ENCODE measurements at regions not wholly inside any gene's neighbourhood (a gene's known extent, or its start where the extent isn't known, plus 50 kb on each side); places are given as distances from the start of the nearest gene placed in this dataset.

- ATAC-seq, result no peak
- Histone ChIP-seq H3K27me3 (ENCODE audit: insufficient read depth, low read length) (no peaks in the 10 kb centered on the region), H3K9me2 (ENCODE audit: insufficient read depth) (no peaks in the 10 kb centered on the region), H3K4me3 (replicated peaks in 1 of 2; ENCODE audit: low read depth in 1 of 2, low read length in 2 of 2) (no peak overlapping the region), H3K4me2 (ENCODE audit: low read length) (no peak overlapping the region), H3K4me1 (ENCODE audit: control insufficient read depth in 1 of 2, insufficient read depth in 2 of 2, low read length in 2 of 2) (peaks cover 9 to 15% of the 10 kb centered on the region in 2 experiments), H2AFZ (ENCODE audit: low read depth, low read length, poor library complexity, severe bottlenecking) (no peak overlapping the region), H4K20me1 (ENCODE audit: insufficient read depth) (no peaks in the 10 kb centered on the region), H3K27ac (ENCODE audit: low read depth, low read length) (no peak overlapping the region), H3K79me2 (ENCODE audit: insufficient read depth, low read length) (no peaks in the 10 kb centered on the region), H3K36me3 (ENCODE audit: control insufficient read depth in 1 of 2, insufficient read depth in 2 of 2, low read length in 2 of 2) (no peaks in the 10 kb centered on the region), H3K9me3 (ENCODE audit: control insufficient read depth in 1 of 2, insufficient read depth in 1 of 2, low read depth in 1 of 2, low read length in 2 of 2) (no peaks in the 10 kb centered on the region), H3K9ac (ENCODE audit: low read length) (no peak overlapping the region)
- BruUV-seq (replicated peaks), result no TSS peak
- intact Hi-C loops (cut with micrococcal nuclease), result no loop called here
- CTCF ChIA-PET, result no interaction called here
- POLR2A ChIA-PET, result interaction anchor here (0.6 kb wide), 1 partner anchor 745 kb away, joined by 3 read pairs; no protein-coding TSS in a partner anchor
- TF ChIP-seq CEBPB (IDR thresholded peaks at IDR 0.05; ENCODE audit: low read depth) (no peak), SIN3A (IDR thresholded peaks at IDR 0.05; ENCODE audit: low read depth) (no peak), ZNF274 (IDR thresholded peaks at IDR 0.05; ENCODE audit: low read depth, low read length) (no peak), CBX3 (IDR thresholded peaks at IDR 0.05; ENCODE audit: low read depth) (no peak), POLR2AphosphoS5 (IDR thresholded peaks at IDR 0.05; ENCODE audit: low read depth, low read length) (no peak), POLR2A (IDR thresholded peaks at IDR 0.05; ENCODE audit: borderline replicate concordance, extremely low read depth, insufficient read depth, insufficient read length) (no peak), JUND (IDR thresholded peaks at IDR 0.05) (no peak), EZH2 (IDR thresholded peaks at IDR 0.05) (no peak), SP1 (IDR thresholded peaks at IDR 0.05; ENCODE audit: low read depth) (no peak), ATF3 (IDR thresholded peaks at IDR 0.05) (no peak), RAD21 (IDR thresholded peaks at IDR 0.05; ENCODE audit: low read depth) (no peak), ZFX (IDR thresholded peaks at IDR 0.05) (no peak), FOSL1 (IDR thresholded peaks at IDR 0.05; ENCODE audit: low read depth) (no peak), EGR1 (IDR thresholded peaks at IDR 0.05; ENCODE audit: low read depth) (no peak), EZH2phosphoT487 (IDR thresholded peaks at IDR 0.05; ENCODE audit: borderline replicate concordance) (no peak), REST (IDR thresholded peaks at IDR 0.05; ENCODE audit: low read depth) (no peak)
- TF ChIP-seq, protein P1, sequence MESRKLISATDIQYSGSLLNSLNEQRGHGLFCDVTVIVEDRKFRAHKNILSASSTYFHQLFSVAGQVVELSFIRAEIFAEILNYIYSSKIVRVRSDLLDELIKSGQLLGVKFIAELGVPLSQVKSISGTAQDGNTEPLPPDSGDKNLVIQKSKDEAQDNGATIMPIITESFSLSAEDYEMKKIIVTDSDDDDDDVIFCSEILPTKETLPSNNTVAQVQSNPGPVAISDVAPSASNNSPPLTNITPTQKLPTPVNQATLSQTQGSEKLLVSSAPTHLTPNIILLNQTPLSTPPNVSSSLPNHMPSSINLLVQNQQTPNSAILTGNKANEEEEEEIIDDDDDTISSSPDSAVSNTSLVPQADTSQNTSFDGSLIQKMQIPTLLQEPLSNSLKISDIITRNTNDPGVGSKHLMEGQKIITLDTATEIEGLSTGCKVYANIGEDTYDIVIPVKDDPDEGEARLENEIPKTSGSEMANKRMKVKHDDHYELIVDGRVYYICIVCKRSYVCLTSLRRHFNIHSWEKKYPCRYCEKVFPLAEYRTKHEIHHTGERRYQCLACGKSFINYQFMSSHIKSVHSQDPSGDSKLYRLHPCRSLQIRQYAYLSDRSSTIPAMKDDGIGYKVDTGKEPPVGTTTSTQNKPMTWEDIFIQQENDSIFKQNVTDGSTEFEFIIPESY (IDR thresholded peaks at IDR 0.05; ENCODE audit: extremely low read depth, insufficient replicate concordance, low read length), result no peak
- TF ChIP-seq, protein P2, sequence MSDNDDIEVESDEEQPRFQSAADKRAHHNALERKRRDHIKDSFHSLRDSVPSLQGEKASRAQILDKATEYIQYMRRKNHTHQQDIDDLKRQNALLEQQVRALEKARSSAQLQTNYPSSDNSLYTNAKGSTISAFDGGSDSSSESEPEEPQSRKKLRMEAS (IDR thresholded peaks at IDR 0.05), result no peak
- TF ChIP-seq, protein P3, sequence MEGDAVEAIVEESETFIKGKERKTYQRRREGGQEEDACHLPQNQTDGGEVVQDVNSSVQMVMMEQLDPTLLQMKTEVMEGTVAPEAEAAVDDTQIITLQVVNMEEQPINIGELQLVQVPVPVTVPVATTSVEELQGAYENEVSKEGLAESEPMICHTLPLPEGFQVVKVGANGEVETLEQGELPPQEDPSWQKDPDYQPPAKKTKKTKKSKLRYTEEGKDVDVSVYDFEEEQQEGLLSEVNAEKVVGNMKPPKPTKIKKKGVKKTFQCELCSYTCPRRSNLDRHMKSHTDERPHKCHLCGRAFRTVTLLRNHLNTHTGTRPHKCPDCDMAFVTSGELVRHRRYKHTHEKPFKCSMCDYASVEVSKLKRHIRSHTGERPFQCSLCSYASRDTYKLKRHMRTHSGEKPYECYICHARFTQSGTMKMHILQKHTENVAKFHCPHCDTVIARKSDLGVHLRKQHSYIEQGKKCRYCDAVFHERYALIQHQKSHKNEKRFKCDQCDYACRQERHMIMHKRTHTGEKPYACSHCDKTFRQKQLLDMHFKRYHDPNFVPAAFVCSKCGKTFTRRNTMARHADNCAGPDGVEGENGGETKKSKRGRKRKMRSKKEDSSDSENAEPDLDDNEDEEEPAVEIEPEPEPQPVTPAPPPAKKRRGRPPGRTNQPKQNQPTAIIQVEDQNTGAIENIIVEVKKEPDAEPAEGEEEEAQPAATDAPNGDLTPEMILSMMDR (IDR thresholded peaks at IDR 0.05 in 2 of 3, conservative IDR thresholded peaks at IDR 0.05 in 1 of 3; ENCODE audit: borderline replicate concordance in 1 of 3, insufficient read depth in 1 of 3, low read depth in 2 of 3, low read length in 2 of 3), result no peak
- RAD21 ChIA-PET (ENCODE audit: low non-redundant PET in 1 of 2, low total read pairs in 2 of 2, uncharacterized antibody in 2 of 2, unreplicated experiment in 2 of 2), result no interaction called here
- DNase-seq (ENCODE audit: low read depth, low spot score), result no peak
These were observed 128.9 kb downstream of the HS3ST1 start for GRCh38 chr4:11299836-11300235.
